ENCODE measurements at regions not wholly inside any gene's neighbourhood (a gene's known extent, or its start where the extent isn't known, plus 50 kb on each side); places are given as distances from the start of the nearest gene placed in this dataset.

DNA sequence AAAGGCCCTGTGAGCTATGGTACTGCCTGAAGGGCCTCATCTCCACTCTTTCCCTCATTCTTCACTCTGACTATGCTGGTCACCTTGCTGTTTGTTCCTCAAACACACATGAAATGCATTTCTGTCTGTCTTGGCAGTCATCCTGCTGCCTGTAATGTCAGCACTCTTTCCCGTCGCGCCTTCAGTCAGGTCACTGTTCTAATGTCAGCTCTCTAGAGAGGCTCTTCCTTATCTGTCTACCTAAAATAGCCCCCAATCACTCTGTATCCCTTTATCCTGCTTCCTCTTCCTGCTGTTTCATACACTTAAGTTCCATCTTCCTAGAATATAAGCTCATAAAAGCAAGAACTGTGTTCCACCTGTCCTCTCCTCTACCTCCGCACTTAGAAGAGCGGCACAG lies 215.5 kb downstream of the ZNF33B start:
- Histone ChIP-seq H4K91ac (ENCODE audit: insufficient read depth, low read depth, low read length) (no peak overlapping the region), H3K36me3 (ENCODE audit: control insufficient read depth, insufficient read depth, low read length) (no peaks in the 10 kb centered on the region), H2BK20ac (ENCODE audit: low read depth, low read length) (no peak overlapping the region), H2AK9ac (replicated peaks; ENCODE audit: low read depth, low read length, poor library complexity) (no peak overlapping the region), H4K8ac (ENCODE audit: low read depth in 2 of 2, low read length in 2 of 2) (no peak overlapping the region), H2BK15ac (ENCODE audit: low read depth, low read length) (no peak overlapping the region), H3K56ac (ENCODE audit: extremely low read depth, insufficient read depth, low read length) (no peak overlapping the region), H3K9me3 (ENCODE audit: control insufficient read depth, insufficient read depth, low read length) (peaks cover 12% of the 10 kb centered on the region), H3K9ac (ENCODE audit: low read depth, low read length) (no peak overlapping the region), H2BK5ac (ENCODE audit: low read depth, low read length, poor library complexity, severe bottlenecking) (no peak overlapping the region), H3K4me3 (ENCODE audit: insufficient read depth, low read depth, low read length) (no peak overlapping the region), H3K23ac (ENCODE audit: low read depth, low read length) (no peak overlapping the region), H2BK120ac (ENCODE audit: low read depth, low read length) (no peak overlapping the region), H3K4me2 (ENCODE audit: low read depth, low read length) (no peak overlapping the region), H3K4ac (ENCODE audit: low read depth, low read length) (no peak overlapping the region), H3K14ac (replicated peaks; ENCODE audit: low read depth, low read length) (no peak overlapping the region), H3K4me1 (ENCODE audit: control insufficient read depth, insufficient read depth, low read length) (no peaks in the 10 kb centered on the region), H3K9me1 (ENCODE audit: insufficient read depth, low read length) (no peaks in the 10 kb centered on the region), H4K5ac (ENCODE audit: low read depth, low read length) (no peak overlapping the region), H3K27ac (ENCODE audit: insufficient read depth, low read length) (no peak overlapping the region), H2AFZ (replicated peaks; ENCODE audit: low read length, poor library complexity) (no peak overlapping the region), H4K20me1 (ENCODE audit: insufficient read depth, low read length) (no peaks in the 10 kb centered on the region), H2AK5ac (ENCODE audit: low read depth, low read length) (no peak overlapping the region), H3K79me1 (ENCODE audit: low read depth in 1 of 2, low read length in 2 of 2) (no peaks in the 10 kb centered on the region), H3K27me3 (ENCODE audit: control insufficient read depth, insufficient read depth, low read length) (no peaks in the 10 kb centered on the region), H3K18ac (ENCODE audit: low read depth, low read length) (no peak overlapping the region)
- ATAC-seq (ENCODE audit: low read depth) (no peak), DNase-seq (no peak)
- intact Hi-C loops (cut with micrococcal nuclease) = no loop called here
- dilution Hi-C loops (cut with HindIII; ENCODE audit: low sequenced_read_pairs, unreplicated experiment) = no loop called here
- in situ Hi-C loops (cut with MboI; ENCODE audit: low sequenced_read_pairs) = no loop called here
- ChIA-PET POLR2A (ENCODE audit: unreplicated experiment) (no interaction called here), CTCF (no interaction called here)
- no TSS peak for BruUV-seq (replicated peaks)
- 77% methylated on average over 5 of the region's 5 CpGs; no CpG with 5 or more reads in 1 of the 2 experiments for WGBS, 2 experiments (ENCODE audit: extremely low coverage in 2 of 2, insufficient read length in 1 of 2)
- TF ChIP-seq CHD1 (IDR thresholded peaks at IDR 0.05; ENCODE audit: low read depth, low read length) = no peak
